ENCODE measurements at regions not wholly inside any gene's neighbourhood (a gene's known extent, or its start where the extent isn't known, plus 50 kb on each side); places are given as distances from the start of the nearest gene placed in this dataset.

GRCh38 chr17:72422505-72423285 is 301.9 kb downstream of the SOX9 start:
- Mint-ChIP-seq H3K27ac (no peak overlapping the region), H3K9me3 (peaks cover 4% of the 10 kb centered on the region), H3K27me3 (peaks cover 3 to 15% of the 10 kb centered on the region in 2 donors), H3K36me3 (peaks cover 7% of the 10 kb centered on the region), H3K4me1 (ENCODE audit: low read depth in 2 of 2) (no peaks in the 10 kb centered on the region), H3K4me3 (no peak overlapping the region)
- no peak for DNase-seq (ENCODE audit: low spot score)
- ATAC-seq, result no peak

GRCh38 chr17:72423286-72423589 is 302.4 kb downstream of the SOX9 start:
- DNase-seq (ENCODE audit: low spot score) (no peak), ATAC-seq (no peak)
- peaks cover 3 to 15% of the 10 kb centered on the region in 2 donors for H3K27me3 Mint-ChIP-seq
- no peak overlapping the region for H3K4me3 Mint-ChIP-seq
- no peak overlapping the region for H3K27ac Mint-ChIP-seq
- H3K9me3 Mint-ChIP-seq, result peaks cover 2% of the 10 kb centered on the region
- peaks cover 7% of the 10 kb centered on the region for H3K36me3 Mint-ChIP-seq
- no peaks in the 10 kb centered on the region for H3K4me1 Mint-ChIP-seq (ENCODE audit: low read depth in 2 of 2)

DNA sequence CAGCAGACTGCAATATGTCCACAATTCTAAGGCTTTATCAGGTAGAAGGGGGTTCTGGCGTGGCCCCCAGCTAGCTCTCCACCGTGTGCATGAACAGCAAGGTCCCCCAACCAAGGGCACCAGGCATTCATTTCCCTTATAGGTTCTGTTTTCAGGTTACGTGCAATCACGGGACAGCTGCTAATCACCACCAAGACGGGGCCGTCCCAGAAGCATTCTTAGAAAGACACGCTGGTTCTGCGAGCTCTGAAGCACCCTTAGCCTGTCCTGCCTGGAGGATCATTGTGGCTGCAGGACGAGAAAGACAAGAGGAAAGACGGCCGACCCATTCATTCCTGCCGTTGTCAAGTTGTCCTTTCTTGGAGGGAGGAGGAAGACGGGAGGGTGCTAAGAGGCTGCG is 302.9 kb downstream of the SOX9 start:
- Mint-ChIP-seq H3K9me3 (no peaks in the 10 kb centered on the region), H3K27ac (no peak overlapping the region), H3K4me1 (ENCODE audit: low read depth in 2 of 2) (no peaks in the 10 kb centered on the region), H3K27me3 (peaks cover 3 to 12% of the 10 kb centered on the region in 2 donors), H3K36me3 (peaks cover 4% of the 10 kb centered on the region), H3K4me3 (no peak overlapping the region)
- no peak for DNase-seq (ENCODE audit: low spot score)
- no peak for ATAC-seq

GRCh38 chr17:72424505-72425117 is 303.8 kb downstream of the SOX9 start:
- H3K4me3 Mint-ChIP-seq, result no peak overlapping the region
- H3K36me3 Mint-ChIP-seq, result no peaks in the 10 kb centered on the region
- peaks cover 3 to 7% of the 10 kb centered on the region in 2 donors for H3K27me3 Mint-ChIP-seq
- H3K4me1 Mint-ChIP-seq (ENCODE audit: low read depth in 2 of 2), result no peaks in the 10 kb centered on the region
- H3K9me3 Mint-ChIP-seq, result no peaks in the 10 kb centered on the region
- no peak for ATAC-seq
- DNase-seq (ENCODE audit: low spot score), result no peak
- no peak overlapping the region for H3K27ac Mint-ChIP-seq

GRCh38 chr17:72425133-72425793 is 304.4 kb downstream of the SOX9 start:
- H3K27me3 Mint-ChIP-seq, result peaks cover 3 to 7% of the 10 kb centered on the region in 2 donors
- no peak for DNase-seq (ENCODE audit: low spot score)
- H3K4me1 Mint-ChIP-seq (ENCODE audit: low read depth in 2 of 2), result no peaks in the 10 kb centered on the region
- ATAC-seq, result no peak
- H3K36me3 Mint-ChIP-seq, result no peaks in the 10 kb centered on the region
- H3K9me3 Mint-ChIP-seq, result no peaks in the 10 kb centered on the region
- H3K27ac Mint-ChIP-seq, result no peak overlapping the region
- no peak overlapping the region for H3K4me3 Mint-ChIP-seq

GRCh38 chr17:72425794-72426168 is 305.0 kb downstream of the SOX9 start:
- no peak for ATAC-seq
- H3K4me3 Mint-ChIP-seq, result no peak overlapping the region
- peaks cover 3 to 7% of the 10 kb centered on the region in 2 donors for H3K27me3 Mint-ChIP-seq
- no peak overlapping the region for H3K27ac Mint-ChIP-seq
- no peaks in the 10 kb centered on the region for H3K36me3 Mint-ChIP-seq
- H3K9me3 Mint-ChIP-seq, result no peaks in the 10 kb centered on the region
- no peak for DNase-seq (ENCODE audit: low spot score)
- no peaks in the 10 kb centered on the region for H3K4me1 Mint-ChIP-seq (ENCODE audit: low read depth in 2 of 2)

DNA sequence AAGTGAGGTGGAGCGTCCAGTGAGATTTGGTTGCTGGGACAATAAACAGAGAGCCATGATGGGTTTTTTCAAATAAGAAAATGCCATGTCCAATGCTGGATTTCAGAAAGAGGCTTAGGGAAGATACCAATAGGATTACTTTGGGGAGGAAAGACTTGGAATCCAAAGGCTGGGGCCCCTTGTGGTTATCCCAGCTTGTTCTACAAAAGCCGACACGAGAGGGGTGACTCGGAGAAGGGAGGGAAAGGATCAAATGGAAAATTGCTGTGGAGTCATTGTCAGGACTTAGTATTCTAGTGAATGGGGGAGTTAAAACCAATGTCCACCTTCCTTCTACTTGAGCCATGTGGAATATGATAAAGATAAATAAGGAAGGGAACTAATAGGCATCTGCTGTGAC is 305.5 kb downstream of the SOX9 start:
- Mint-ChIP-seq H3K4me3 (no peak overlapping the region), H3K27ac (no peak overlapping the region), H3K36me3 (no peaks in the 10 kb centered on the region), H3K27me3 (peaks cover 3 to 7% of the 10 kb centered on the region in 2 donors), H3K4me1 (ENCODE audit: low read depth in 2 of 2) (no peaks in the 10 kb centered on the region), H3K9me3 (no peaks in the 10 kb centered on the region)
- ATAC-seq (no peak), DNase-seq (ENCODE audit: low spot score) (no peak)

DNA sequence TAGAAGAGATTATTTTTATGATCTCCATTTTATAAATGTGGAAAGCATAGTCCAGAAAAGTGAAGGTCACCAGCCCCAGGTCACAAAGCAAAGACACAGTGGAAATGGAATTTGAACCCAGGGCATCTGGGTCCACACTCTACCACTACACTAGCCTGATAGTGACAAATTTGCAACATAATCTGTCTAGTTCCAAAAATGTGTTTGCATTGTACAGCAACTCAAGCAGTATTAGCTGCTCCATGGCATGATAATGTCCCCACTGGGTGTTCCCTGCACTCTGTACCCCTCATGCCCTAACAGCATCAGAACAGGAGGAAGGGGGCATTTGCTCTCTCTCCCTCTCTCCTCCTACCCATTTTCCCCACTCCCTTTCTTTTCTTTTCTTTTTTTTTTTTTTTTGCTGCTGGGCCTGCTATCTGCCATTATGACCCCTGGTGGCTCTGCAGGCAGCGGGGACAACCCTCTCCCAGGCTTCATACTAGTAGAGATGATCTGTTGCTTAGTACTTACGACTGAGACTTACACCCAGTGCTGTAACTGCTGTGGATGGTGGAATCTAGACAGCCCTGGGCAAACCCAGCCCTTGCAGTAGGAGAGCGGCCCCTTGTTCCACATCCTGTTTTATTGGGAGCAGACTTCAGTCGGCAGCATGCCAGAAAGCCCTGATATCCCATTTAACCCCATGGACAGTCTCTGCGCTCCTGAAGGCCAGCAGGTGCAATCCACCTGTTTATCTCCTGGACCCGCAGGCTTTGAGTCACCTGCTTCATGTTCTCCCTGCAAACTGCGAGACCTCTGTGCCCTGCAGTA is 306.3 kb downstream of the SOX9 start:
- ATAC-seq, result no peak
- no peaks in the 10 kb centered on the region for H3K4me1 Mint-ChIP-seq (ENCODE audit: low read depth in 2 of 2)
- DNase-seq (ENCODE audit: low spot score), result no peak
- no peaks in the 10 kb centered on the region for H3K9me3 Mint-ChIP-seq
- no peak overlapping the region for H3K27ac Mint-ChIP-seq
- no peaks in the 10 kb centered on the region for H3K36me3 Mint-ChIP-seq
- H3K27me3 Mint-ChIP-seq, result peaks cover 3 to 7% of the 10 kb centered on the region in 2 donors
- H3K4me3 Mint-ChIP-seq, result no peak overlapping the region

DNA sequence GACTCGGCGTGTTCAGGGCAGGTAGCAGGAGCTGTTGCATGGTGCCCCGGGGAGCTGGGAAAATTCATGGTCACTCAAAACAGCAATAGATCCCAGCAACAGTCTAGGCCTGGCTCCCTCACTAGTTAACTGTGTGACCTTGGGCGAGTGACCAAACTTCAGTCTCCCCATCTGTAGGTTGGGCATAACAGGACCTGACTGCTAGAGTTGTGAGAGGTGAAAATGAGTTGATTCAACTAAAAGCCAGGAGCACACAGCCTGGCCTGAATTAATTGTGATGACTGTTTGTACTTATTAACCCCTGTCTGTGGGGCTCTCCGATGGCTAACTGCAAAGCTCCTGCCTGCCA is 306.9 kb downstream of the SOX9 start:
- DNase-seq (ENCODE audit: low spot score) (no peak), ATAC-seq (no peak)
- no peaks in the 10 kb centered on the region for H3K36me3 Mint-ChIP-seq

DNA sequence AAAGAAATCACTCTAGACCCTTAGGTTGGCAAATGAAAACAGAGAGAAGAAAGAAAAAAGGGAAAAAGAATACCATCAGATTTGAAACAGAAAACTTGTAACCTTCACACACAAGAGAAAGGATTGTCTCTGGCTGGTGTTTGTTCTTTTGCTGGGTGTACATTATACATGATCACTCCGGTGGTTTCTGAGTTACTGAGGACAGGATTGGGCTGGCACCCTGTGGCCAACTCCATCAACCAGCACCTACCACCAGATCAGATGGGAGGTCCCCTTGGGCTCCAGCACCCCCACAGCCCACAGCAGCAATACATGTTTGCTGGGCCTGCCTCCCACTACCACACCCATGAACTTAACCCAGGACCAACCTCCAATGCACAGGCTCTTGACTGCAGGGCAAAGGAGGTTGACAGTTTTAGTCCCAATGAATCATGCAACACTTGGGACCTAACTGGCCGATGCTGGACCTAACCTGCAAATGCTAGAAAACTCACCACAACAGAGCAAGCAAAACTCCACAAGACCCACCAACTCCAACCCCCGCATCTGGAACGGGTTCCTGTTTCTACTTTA is 308.3 kb downstream of the SOX9 start:
- no peaks in the 10 kb centered on the region for H3K4me1 Mint-ChIP-seq (ENCODE audit: low read depth in 2 of 2)
- no peaks in the 10 kb centered on the region for H3K36me3 Mint-ChIP-seq
- DNase-seq (ENCODE audit: low spot score) (no peak), ATAC-seq (no peak)
- H3K9me3 Mint-ChIP-seq, result no peaks in the 10 kb centered on the region
- no peak overlapping the region for H3K4me3 Mint-ChIP-seq
- H3K27me3 Mint-ChIP-seq, result peaks cover 3 to 13% of the 10 kb centered on the region in 2 donors
- H3K27ac Mint-ChIP-seq, result no peak overlapping the region

More for the DNA sequence above, 306.9 kb downstream of the SOX9 start:
- no peaks in the 10 kb centered on the region for H3K4me1 Mint-ChIP-seq (ENCODE audit: low read depth in 2 of 2)
- H3K9me3 Mint-ChIP-seq, result no peaks in the 10 kb centered on the region
- no peak overlapping the region for H3K4me3 Mint-ChIP-seq
- no peak overlapping the region for H3K27ac Mint-ChIP-seq
- H3K27me3 Mint-ChIP-seq, result peaks cover 3 to 9% of the 10 kb centered on the region in 2 donors

GRCh38 chr17:72430611-72431432 is 310.0 kb downstream of the SOX9 start:
- no peak overlapping the region for H3K27ac Mint-ChIP-seq
- peaks cover 0 to 6% of the 10 kb centered on the region in 2 donors for H3K27me3 Mint-ChIP-seq
- DNase-seq (ENCODE audit: low spot score) (no peak), ATAC-seq (no peak)
- no peaks in the 10 kb centered on the region for H3K36me3 Mint-ChIP-seq
- no peak overlapping the region for H3K4me3 Mint-ChIP-seq
- H3K4me1 Mint-ChIP-seq (ENCODE audit: low read depth in 2 of 2), result no peaks in the 10 kb centered on the region
- H3K9me3 Mint-ChIP-seq, result no peaks in the 10 kb centered on the region

GRCh38 chr17:72432143-72432621 is 311.4 kb downstream of the SOX9 start:
- Mint-ChIP-seq H3K9me3 (no peaks in the 10 kb centered on the region), H3K4me3 (no peak overlapping the region), H3K27ac (no peak overlapping the region), H3K36me3 (no peaks in the 10 kb centered on the region), H3K27me3 (peaks cover 0 to 6% of the 10 kb centered on the region in 2 donors), H3K4me1 (ENCODE audit: low read depth in 2 of 2) (no peaks in the 10 kb centered on the region)
- DNase-seq (ENCODE audit: low spot score) (no peak), ATAC-seq (no peak)

- H3K4me1 Mint-ChIP-seq (ENCODE audit: low read depth in 2 of 2), result no peaks in the 10 kb centered on the region
- no peak overlapping the region for H3K27ac Mint-ChIP-seq
- H3K9me3 Mint-ChIP-seq, result no peaks in the 10 kb centered on the region
- H3K27me3 Mint-ChIP-seq, result peaks cover 0 to 6% of the 10 kb centered on the region in 2 donors
- H3K36me3 Mint-ChIP-seq, result no peaks in the 10 kb centered on the region
- ATAC-seq (no peak), DNase-seq (ENCODE audit: low spot score) (no peak)
- H3K4me3 Mint-ChIP-seq, result no peak overlapping the region
Measured at GRCh38 chr17:72432881-72433280, 312.1 kb downstream of the SOX9 start.
